ENCODE measurements at regions not wholly inside any gene's neighbourhood (a gene's known extent, or its start where the extent isn't known, plus 50 kb on each side); places are given as distances from the start of the nearest gene placed in this dataset.

- no peak for ATAC-seq (ENCODE audit: low read depth)
- POLR2A ChIA-PET = interaction anchor here (0.7 to 2.5 kb wide), 2 partner anchors 10 to 139 kb away, joined by 3 to 8 read pairs; no protein-coding TSS in a partner anchor
- Mint-ChIP-seq H3K27ac (no peak overlapping the region), H3K9me3 (no peaks in the 10 kb centered on the region), H3K27me3 (peaks cover 10% of the 10 kb centered on the region), H3K36me3 (peaks cover 3% of the 10 kb centered on the region), H3K4me1 (peaks cover 28% of the 10 kb centered on the region), H3K4me3 (no peak overlapping the region)
- no peak for DNase-seq
These were observed 135.6 kb downstream of the C9orf50 start for GRCh38 chr9:129485145-129485774.

GRCh38 chr9:129484352-129485000 is 136.4 kb downstream of the C9orf50 start:
- Mint-ChIP-seq H3K4me1 (peaks cover 24% of the 10 kb centered on the region), H3K27me3 (peaks cover 12% of the 10 kb centered on the region), H3K36me3 (peaks cover 2% of the 10 kb centered on the region), H3K9me3 (no peaks in the 10 kb centered on the region), H3K27ac (no peak overlapping the region), H3K4me3 (no peak overlapping the region)
- POLR2A ChIA-PET = interaction anchor here (0.7 to 2.5 kb wide), 6 partner anchors 10 to 101 kb away, joined by 3 to 14 read pairs (median 4); no protein-coding TSS in a partner anchor
- no peak for ATAC-seq (ENCODE audit: low read depth)
- DNase-seq = no peak

- POLR2A ChIA-PET = interaction anchor here (0.7 to 2.5 kb wide), 9 partner anchors 9 to 100 kb away, joined by 3 to 14 read pairs (median 4); no protein-coding TSS in a partner anchor
These were observed 137.2 kb downstream of the C9orf50 start for GRCh38 chr9:129483415-129484351.

DNA sequence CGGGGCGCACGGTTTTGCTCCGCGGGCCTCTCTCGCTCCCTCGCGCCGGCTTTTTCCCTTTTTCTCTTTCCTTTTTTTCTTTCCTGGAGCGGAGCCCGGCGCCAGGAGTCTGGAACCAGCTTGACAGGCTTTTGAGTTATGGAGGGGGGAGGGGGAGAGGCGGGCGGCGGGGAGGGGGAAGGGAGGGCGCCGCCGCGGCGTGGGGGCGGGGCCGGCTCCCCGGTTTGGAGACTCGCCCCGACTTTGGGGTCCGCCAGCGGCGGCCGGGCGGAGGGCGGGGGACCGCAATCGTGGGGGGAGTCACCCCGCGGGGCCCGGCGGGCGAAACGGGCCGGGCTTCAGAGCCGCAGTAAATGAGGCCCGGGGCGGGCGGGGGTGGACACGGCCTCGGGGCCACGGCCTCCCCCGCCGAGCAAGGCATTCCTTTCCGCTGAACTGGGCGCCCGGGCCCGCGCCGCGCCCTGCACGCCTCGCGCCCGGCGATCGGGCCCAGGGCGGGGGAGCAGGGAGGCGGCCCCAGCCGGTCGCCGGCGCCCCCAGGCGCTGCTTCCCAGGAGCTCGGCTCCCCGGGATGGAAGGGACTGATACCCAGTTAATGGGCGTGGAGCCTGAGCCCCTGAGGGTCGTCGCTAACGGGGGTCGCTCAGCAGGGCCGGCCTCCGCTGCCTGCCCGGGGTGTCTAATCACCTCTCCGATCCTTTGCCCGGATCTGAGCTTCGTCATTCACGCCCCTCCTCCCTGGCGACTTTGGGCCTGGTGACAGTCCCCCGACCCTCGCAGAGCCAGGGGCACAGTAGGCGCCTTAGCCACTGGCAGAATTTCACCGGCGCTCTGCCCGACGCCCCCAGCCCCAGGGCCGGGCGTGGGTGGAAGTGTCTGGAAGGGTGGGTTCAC is 138.1 kb downstream of the C9orf50 start:
- Mint-ChIP-seq H3K4me3 (peak overlapping the region; percentile 68), H3K27me3 (peaks cover 12% of the 10 kb centered on the region), H3K9me3 (no peaks in the 10 kb centered on the region), H3K36me3 (no peaks in the 10 kb centered on the region), H3K27ac (peak overlapping the region; percentile 73), H3K4me1 (peaks cover 17% of the 10 kb centered on the region)
- ATAC-seq (ENCODE audit: low read depth) (peak; percentile 33), DNase-seq (peak; percentile 69)
- POLR2A ChIA-PET = interaction anchor here (0.6 to 2.5 kb wide), 9 partner anchors 8 to 716 kb away, joined by 3 to 14 read pairs (median 4); no protein-coding TSS in a partner anchor

More at GRCh38 chr9:129483415-129484351, 137.2 kb downstream of the C9orf50 start:
- Mint-ChIP-seq H3K9me3 (no peaks in the 10 kb centered on the region), H3K27ac (no peak overlapping the region), H3K4me3 (peak overlapping the region; percentile 68), H3K27me3 (peaks cover 12% of the 10 kb centered on the region), H3K4me1 (peaks cover 20% of the 10 kb centered on the region), H3K36me3 (no peaks in the 10 kb centered on the region)
- DNase-seq (no peak), ATAC-seq (ENCODE audit: low read depth) (no peak)

GRCh38 chr9:129481810-129482511 is 138.9 kb downstream of the C9orf50 start:
- H3K27ac Mint-ChIP-seq = no peak overlapping the region
- H3K27me3 Mint-ChIP-seq = peaks cover 12% of the 10 kb centered on the region
- POLR2A ChIA-PET = interaction anchor here (0.6 to 1.4 kb wide), 2 partner anchors 308 to 716 kb away, joined by 3 to 4 read pairs; no protein-coding TSS in a partner anchor
- H3K9me3 Mint-ChIP-seq = no peaks in the 10 kb centered on the region
- no peak for ATAC-seq (ENCODE audit: low read depth)
- no peak for DNase-seq
- peaks cover 12% of the 10 kb centered on the region for H3K4me1 Mint-ChIP-seq
- peak overlapping the region; percentile 4 for H3K4me3 Mint-ChIP-seq
- H3K36me3 Mint-ChIP-seq = no peaks in the 10 kb centered on the region

GRCh38 chr9:129481424-129481809 is 139.5 kb downstream of the C9orf50 start:
- H3K4me3 Mint-ChIP-seq = peak overlapping the region; percentile 4
- POLR2A ChIA-PET = interaction anchor here (1.0 to 1.4 kb wide), 2 partner anchors 21 to 307 kb away, joined by 3 to 5 read pairs; no protein-coding TSS in a partner anchor
- peaks cover 12% of the 10 kb centered on the region for H3K27me3 Mint-ChIP-seq
- H3K36me3 Mint-ChIP-seq = no peaks in the 10 kb centered on the region
- ATAC-seq (ENCODE audit: low read depth) (no peak), DNase-seq (no peak)
- no peaks in the 10 kb centered on the region for H3K9me3 Mint-ChIP-seq
- H3K27ac Mint-ChIP-seq = no peak overlapping the region
- H3K4me1 Mint-ChIP-seq = peaks cover 9% of the 10 kb centered on the region

DNA sequence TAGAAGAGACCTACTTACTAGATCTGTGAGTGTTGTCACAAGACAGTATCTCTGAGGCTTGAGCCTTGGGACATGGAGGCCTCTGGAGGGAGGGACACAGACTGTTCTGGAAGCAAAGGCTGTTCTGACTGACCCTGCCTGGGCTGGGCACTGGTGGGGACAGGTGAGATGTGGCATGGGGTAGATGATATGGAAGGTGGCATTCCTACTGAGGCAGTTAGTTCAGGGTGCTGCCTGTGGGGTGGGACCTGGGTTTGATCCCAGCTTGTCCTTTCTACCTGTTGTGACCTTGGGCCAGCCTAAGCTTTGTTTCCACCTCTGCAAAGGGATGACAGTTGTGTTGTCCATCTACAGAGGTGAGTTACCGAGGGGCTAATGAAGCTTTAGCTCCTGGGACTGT is 140.2 kb downstream of the C9orf50 start:
- Mint-ChIP-seq H3K9me3 (no peaks in the 10 kb centered on the region), H3K4me3 (no peak overlapping the region), H3K27ac (no peak overlapping the region), H3K27me3 (peaks cover 12% of the 10 kb centered on the region), H3K4me1 (peaks cover 9% of the 10 kb centered on the region), H3K36me3 (no peaks in the 10 kb centered on the region)
- ATAC-seq (ENCODE audit: low read depth) (no peak), DNase-seq (no peak)
- POLR2A ChIA-PET = interaction anchor here (1.0 to 1.4 kb wide), 2 partner anchors 20 to 306 kb away, joined by 3 to 5 read pairs; no protein-coding TSS in a partner anchor

DNA sequence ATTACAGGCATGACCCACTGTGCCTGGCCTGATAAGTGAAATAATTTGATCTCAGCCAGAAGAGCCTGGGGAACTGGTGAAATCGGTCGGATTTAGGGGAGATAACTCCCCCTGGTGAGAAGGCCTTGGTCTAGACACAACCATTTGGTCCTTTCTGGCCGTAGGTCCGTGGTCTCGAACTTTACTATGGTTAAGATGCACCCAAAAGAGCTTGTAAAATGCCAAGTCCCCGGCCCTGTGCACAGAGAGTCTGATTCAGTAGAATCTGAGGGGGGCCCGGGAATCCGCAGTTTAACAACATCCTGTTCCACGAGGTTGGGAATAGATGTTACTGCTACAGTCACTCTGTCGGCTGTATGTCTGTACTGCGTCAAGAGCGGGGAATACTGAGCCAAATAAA is 140.7 kb downstream of the C9orf50 start:
- Mint-ChIP-seq H3K4me1 (peaks cover 5% of the 10 kb centered on the region), H3K27ac (no peak overlapping the region), H3K27me3 (peaks cover 12% of the 10 kb centered on the region), H3K36me3 (no peaks in the 10 kb centered on the region), H3K4me3 (no peak overlapping the region), H3K9me3 (no peaks in the 10 kb centered on the region)
- DNase-seq (no peak), ATAC-seq (ENCODE audit: low read depth) (no peak)
- POLR2A ChIA-PET = interaction anchor here (1.0 kb wide), 1 partner anchor 20 kb away, joined by 5 read pairs; no protein-coding TSS in a partner anchor

- H3K27ac Mint-ChIP-seq = no peak overlapping the region
- H3K4me3 Mint-ChIP-seq = no peak overlapping the region
- no peak for ATAC-seq (ENCODE audit: low read depth)
- POLR2A ChIA-PET = no interaction called here
- H3K27me3 Mint-ChIP-seq = peaks cover 12% of the 10 kb centered on the region
- H3K4me1 Mint-ChIP-seq = peaks cover 4% of the 10 kb centered on the region
- no peaks in the 10 kb centered on the region for H3K9me3 Mint-ChIP-seq
- no peak for DNase-seq
- H3K36me3 Mint-ChIP-seq = no peaks in the 10 kb centered on the region
These were observed 141.3 kb downstream of the C9orf50 start for GRCh38 chr9:129479631-129480011.

- no peak overlapping the region for H3K4me3 Mint-ChIP-seq
These were observed 141.8 kb downstream of the C9orf50 start for GRCh38 chr9:129478961-129479630.

GRCh38 chr9:129478461-129478860 is 142.4 kb downstream of the C9orf50 start:
- no peak for DNase-seq
- Mint-ChIP-seq H3K9me3 (no peaks in the 10 kb centered on the region), H3K4me3 (no peak overlapping the region), H3K27me3 (peaks cover 12% of the 10 kb centered on the region), H3K4me1 (peaks cover 1% of the 10 kb centered on the region), H3K36me3 (no peaks in the 10 kb centered on the region), H3K27ac (no peak overlapping the region)
- no peak for ATAC-seq (ENCODE audit: low read depth)
- POLR2A ChIA-PET = no interaction called here

More at GRCh38 chr9:129478961-129479630, 141.8 kb downstream of the C9orf50 start:
- POLR2A ChIA-PET = no interaction called here
- H3K9me3 Mint-ChIP-seq = no peaks in the 10 kb centered on the region
- H3K36me3 Mint-ChIP-seq = no peaks in the 10 kb centered on the region
- peaks cover 4% of the 10 kb centered on the region for H3K4me1 Mint-ChIP-seq
- no peak for DNase-seq
- H3K27ac Mint-ChIP-seq = no peak overlapping the region
- no peak for ATAC-seq (ENCODE audit: low read depth)
- H3K27me3 Mint-ChIP-seq = peaks cover 12% of the 10 kb centered on the region
